ENCODE measurements at regions not wholly inside any gene's neighbourhood (a gene's known extent, or its start where the extent isn't known, plus 50 kb on each side); places are given as distances from the start of the nearest gene placed in this dataset.

- DNase-seq (ENCODE audit: low read depth, low spot score) = no peak
Measured at GRCh38 chr12:27907766-27908165, 64.8 kb downstream of the PTHLH start.

GRCh38 chr12:27906658-27907473 lies 65.7 kb downstream of the PTHLH start:
- no peak for DNase-seq (ENCODE audit: low read depth, low spot score)

- DNase-seq (ENCODE audit: low read depth, low spot score) = no peak
Measured at GRCh38 chr12:27906127-27906500, 66.4 kb downstream of the PTHLH start.

GRCh38 chr12:27905285-27906126 lies 67.0 kb downstream of the PTHLH start:
- peak; percentile 80 for DNase-seq (ENCODE audit: low read depth, low spot score)

GRCh38 chr12:27902651-27903050 lies 69.9 kb downstream of the PTHLH start:
- no peak for DNase-seq (ENCODE audit: low read depth, low spot score)

- no peak for DNase-seq (ENCODE audit: low read depth, low spot score)
Measured at GRCh38 chr12:27901959-27902358, 70.6 kb downstream of the PTHLH start.

- no peak for DNase-seq (ENCODE audit: low read depth, low spot score)
Measured at GRCh38 chr12:27900920-27901879, 71.3 kb downstream of the PTHLH start.

- DNase-seq (ENCODE audit: low read depth, low spot score) = no peak
Measured at GRCh38 chr12:27899151-27899661, 73.3 kb downstream of the PTHLH start.

GRCh38 chr12:27898022-27898421 lies 74.5 kb downstream of the PTHLH start:
- no peak for DNase-seq (ENCODE audit: low read depth, low spot score)

GRCh38 chr12:27896419-27896990 lies 76.0 kb downstream of the PTHLH start:
- no peak for DNase-seq (ENCODE audit: low read depth, low spot score)

- DNase-seq (ENCODE audit: low read depth, low spot score) = no peak
Measured at GRCh38 chr12:27894309-27894708, 78.2 kb downstream of the PTHLH start.

GRCh38 chr12:27879708-27880107 lies 92.8 kb downstream of the PTHLH start:
- no peak for DNase-seq (ENCODE audit: low read depth, low spot score)

- DNase-seq (ENCODE audit: low read depth, low spot score) = no peak
Measured at GRCh38 chr12:27875677-27876076, 95.6 kb upstream of the MANSC4 start.

- no peak for DNase-seq (ENCODE audit: low read depth, low spot score)
Measured at GRCh38 chr12:27873010-27873409, 93.0 kb upstream of the MANSC4 start.

GRCh38 chr12:27871946-27872345 lies 91.9 kb upstream of the MANSC4 start:
- DNase-seq (ENCODE audit: low read depth, low spot score) = no peak

- no peak for DNase-seq (ENCODE audit: low read depth, low spot score)
Measured at GRCh38 chr12:27870939-27871338, 90.9 kb upstream of the MANSC4 start.

- DNase-seq (ENCODE audit: low read depth, low spot score) = no peak
Measured at GRCh38 chr12:27869567-27869966, 89.5 kb upstream of the MANSC4 start.

GRCh38 chr12:27868139-27868538 lies 88.1 kb upstream of the MANSC4 start:
- no peak for DNase-seq (ENCODE audit: low read depth, low spot score)

- no peak for DNase-seq (ENCODE audit: low read depth, low spot score)
Measured at GRCh38 chr12:27866373-27867101, 86.5 kb upstream of the MANSC4 start.

GRCh38 chr12:27865421-27865820 lies 85.4 kb upstream of the MANSC4 start:
- DNase-seq (ENCODE audit: low read depth, low spot score) = no peak

All from iPS DF 19.7 (cell line).